Stimulated activated CD8-positive, alpha-beta memory T cell treated with anti-CD3 and anti-CD28 coated beads, Interleukin-15, amount 100 ng/mL, for 4 hours (primary cell): ENCODE measurements at regions not wholly inside any gene's neighbourhood (a gene's known extent, or its start where the extent isn't known, plus 50 kb on each side); places are given as distances from the start of the nearest gene placed in this dataset.

ENCODE experiments used
- DNase-seq, 2 donors: peaks; one replicate each; pipeline ENCODE4 v3.0.0-alpha.2; 2020; ENCODE audit warnings: low read depth in 2 of 2

GRCh38 chr6:104212977-104213668 lies 646.6 kb downstream of the HACE1 start:
- no peak for DNase-seq

GRCh38 chr6:104207635-104208034 lies 652.1 kb downstream of the HACE1 start:
- DNase-seq = no peak

GRCh38 chr6:104201557-104201956 lies 658.2 kb downstream of the HACE1 start:
- DNase-seq = no peak

DNA sequence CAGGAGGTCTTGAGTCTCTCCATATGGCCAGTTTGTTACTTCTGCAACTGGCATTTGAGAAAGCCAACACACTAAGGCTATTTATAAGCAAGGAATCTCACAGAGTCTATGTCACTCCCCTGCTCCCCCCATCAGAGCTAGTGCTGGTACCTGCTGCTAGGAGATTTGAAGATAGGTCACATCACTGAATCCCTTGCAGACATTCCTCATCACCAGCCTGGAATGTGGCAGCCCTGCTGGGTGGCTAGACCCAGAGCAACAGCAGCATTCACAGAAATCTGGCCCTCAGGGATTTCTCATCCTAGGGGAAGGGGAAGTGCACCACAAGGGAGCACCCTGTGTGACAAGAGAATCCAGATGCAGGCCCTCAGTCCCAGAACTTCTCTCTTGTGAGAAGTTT lies 672.1 kb downstream of the HACE1 start:
- no peak for DNase-seq

DNA sequence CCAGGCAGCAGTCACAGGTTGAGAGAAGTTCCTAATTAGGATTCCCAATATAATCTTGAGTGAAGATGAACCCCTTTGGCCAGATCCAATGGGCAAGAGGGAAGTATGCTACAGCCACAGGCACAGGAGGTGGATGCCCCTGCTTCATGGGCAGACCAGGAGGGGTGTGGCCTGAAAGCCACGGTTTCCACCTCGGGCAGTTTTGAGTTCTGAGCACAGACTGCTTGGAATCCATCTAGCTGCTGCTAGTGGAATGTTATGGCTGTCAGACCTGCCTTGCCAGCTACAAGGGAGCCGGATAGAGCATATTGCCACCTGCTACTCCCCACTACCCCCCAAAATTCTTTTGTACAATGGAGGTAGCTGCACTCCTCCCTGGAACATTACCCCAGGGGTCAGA lies 672.9 kb downstream of the HACE1 start:
- no peak for DNase-seq

GRCh38 chr6:104183816-104184435 lies 675.8 kb downstream of the HACE1 start:
- DNase-seq = no peak

DNA sequence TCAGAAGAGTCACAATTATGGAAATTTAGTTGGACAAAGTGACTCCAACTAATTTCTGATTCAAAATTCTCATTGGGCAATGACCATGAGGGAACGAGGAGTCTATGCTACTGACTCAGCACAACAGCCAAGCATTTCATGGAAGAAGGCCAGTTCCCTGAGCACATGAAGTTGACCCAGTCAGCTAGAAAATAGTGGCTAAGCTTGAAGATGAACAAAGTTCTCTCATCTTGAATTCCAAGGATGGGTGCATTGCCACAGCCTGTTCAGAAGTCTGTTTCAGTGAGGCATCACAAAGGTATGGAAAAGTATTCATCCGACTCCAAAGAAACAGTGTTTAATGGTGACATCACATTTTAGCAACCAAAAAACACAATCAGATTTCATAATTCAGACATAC lies 676.9 kb downstream of the HACE1 start:
- no peak for DNase-seq

DNA sequence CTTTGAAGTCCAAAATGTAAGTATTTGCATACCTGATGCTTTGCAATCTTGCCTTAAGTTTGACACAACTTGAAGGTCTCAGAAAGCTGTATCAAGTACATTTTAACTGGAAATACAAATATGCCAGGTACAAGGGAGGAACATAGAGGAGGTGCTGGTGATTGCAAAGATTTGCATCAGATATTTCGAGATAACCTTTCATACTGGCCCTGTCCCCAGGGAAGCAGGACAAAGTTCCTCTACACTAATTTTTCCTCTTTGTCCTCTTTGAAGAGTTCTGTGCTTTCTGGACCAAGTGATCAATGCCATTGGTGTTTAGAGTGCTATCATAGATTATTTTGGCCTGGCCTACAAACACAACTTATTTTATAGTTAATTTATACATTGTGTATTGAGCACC lies 686.1 kb downstream of the HACE1 start:
- DNase-seq = no peak

GRCh38 chr6:104170401-104170800 lies 689.3 kb downstream of the HACE1 start:
- DNase-seq = no peak

DNA sequence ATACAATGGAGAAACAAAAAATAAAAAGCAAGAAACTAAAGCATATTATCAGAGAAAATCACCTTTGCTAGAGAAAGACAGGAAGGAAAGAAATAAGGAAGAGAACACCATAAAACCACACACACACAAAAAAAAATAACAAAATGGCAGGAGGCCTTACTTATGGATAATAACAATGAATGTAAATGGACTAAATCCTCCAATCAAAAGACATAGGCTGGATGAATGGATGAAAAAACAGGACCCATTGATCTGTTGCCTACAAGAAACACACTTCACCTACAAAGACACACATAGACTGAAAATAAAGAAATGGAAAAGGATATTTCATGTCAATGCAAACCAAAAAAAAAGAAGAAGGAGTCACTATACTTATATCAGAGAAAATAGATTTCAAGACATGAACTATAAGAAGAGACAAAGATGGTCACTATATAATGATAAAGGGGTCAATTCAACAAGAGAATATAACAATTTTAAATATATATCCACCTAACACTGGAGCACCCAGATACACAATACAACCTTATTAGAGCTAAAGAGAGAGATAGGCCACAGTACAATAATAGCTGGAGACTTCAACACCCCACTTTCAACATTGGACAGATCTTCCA lies 693.6 kb downstream of the HACE1 start:
- DNase-seq = no peak

- no peak for DNase-seq
Observed at GRCh38 chr6:104162036-104162669, 697.6 kb downstream of the HACE1 start.

DNA sequence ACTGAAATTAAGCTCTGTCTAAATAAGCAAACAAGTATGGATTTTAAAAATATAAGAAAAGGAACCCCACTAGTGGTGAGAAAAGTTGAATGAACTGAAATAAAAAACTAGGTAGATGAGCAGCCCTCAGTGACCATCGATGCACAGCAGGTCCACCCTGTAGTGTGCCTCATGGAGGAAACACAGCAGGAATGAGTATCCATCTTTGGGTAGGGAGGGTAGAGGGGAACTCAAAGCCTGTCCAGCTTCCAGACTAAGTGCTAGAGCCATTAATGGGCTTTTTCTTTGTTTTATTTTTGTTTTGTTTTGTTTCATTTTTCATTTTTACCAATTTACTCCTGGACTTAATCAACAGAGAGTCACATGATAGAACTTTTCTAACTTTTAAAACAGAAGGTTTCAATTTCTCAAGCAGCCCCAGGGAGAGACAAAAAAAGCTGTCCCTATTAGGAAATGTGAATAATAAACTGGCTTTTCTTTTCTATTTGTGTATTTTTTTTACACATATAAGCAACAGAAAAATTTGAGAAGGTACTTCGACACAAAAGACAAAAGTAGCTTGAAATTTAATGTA lies 700.6 kb downstream of the HACE1 start:
- DNase-seq = no peak

DNA sequence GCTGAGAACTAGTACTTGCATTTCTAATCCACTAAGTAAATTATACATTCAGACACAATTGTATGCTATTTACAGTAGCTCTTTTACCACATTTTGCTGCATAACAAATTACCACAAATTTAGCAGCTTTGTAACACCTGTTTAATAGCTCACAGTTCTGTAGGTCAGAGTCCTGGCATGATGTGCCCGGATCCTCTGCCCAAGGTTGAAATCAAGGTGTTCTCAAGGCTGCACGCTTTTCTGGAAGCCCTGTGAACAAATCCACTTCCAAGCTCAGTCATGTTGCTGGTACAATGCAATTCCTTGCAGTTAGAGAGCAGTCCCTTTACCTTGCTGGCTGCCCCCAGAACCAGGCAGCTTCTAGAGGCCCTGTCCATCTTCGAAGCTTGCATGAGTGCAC lies 716.0 kb downstream of the HACE1 start:
- no peak for DNase-seq

DNA sequence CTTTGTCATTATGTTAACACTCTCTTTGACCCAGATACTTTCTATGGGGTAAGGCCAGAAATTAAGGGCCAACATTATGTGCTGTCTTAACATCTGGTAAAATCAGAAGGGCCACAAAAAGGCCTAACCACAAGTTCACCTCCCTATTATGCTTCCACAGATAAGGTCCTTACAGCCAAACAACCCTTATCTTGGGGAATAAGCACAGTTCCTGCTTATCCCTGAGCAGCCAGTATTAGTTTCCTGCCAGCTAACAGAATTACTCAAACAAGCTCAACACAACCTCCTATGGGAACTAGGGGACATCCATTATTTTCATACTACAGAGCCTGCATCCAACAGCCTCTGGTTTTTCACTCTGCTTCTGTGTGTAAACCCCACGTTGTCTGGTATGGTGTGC lies 724.8 kb downstream of the HACE1 start:
- no peak for DNase-seq

DNA sequence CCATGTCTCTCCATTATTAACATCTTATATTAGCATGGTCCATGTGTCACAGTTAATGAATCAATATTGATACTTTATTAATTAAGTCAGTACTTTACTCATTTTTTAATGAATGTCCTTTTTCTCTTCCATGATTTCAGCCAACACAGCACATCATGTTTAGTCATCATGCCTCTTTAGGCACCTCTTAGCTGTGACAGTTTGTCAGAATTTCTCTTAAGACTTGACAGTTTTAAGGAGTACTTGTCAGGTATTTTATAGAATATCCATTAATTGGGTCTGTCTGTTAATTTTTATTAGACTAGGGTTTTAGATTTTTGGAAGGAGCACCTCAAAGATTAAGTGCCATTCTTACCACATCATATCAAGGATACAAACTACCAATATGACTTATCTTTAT lies 729.4 kb downstream of the HACE1 start:
- no peak for DNase-seq

GRCh38 chr6:104126315-104127005 lies 733.3 kb downstream of the HACE1 start:
- DNase-seq = no peak

GRCh38 chr6:104123227-104123626 lies 736.5 kb downstream of the HACE1 start:
- no peak for DNase-seq

GRCh38 chr6:104118274-104118673 lies 741.4 kb downstream of the HACE1 start:
- no peak for DNase-seq

GRCh38 chr6:104109806-104110205 lies 749.9 kb downstream of the HACE1 start:
- DNase-seq = no peak

GRCh38 chr6:104108634-104109033 lies 751.1 kb downstream of the HACE1 start:
- no peak for DNase-seq

DNA sequence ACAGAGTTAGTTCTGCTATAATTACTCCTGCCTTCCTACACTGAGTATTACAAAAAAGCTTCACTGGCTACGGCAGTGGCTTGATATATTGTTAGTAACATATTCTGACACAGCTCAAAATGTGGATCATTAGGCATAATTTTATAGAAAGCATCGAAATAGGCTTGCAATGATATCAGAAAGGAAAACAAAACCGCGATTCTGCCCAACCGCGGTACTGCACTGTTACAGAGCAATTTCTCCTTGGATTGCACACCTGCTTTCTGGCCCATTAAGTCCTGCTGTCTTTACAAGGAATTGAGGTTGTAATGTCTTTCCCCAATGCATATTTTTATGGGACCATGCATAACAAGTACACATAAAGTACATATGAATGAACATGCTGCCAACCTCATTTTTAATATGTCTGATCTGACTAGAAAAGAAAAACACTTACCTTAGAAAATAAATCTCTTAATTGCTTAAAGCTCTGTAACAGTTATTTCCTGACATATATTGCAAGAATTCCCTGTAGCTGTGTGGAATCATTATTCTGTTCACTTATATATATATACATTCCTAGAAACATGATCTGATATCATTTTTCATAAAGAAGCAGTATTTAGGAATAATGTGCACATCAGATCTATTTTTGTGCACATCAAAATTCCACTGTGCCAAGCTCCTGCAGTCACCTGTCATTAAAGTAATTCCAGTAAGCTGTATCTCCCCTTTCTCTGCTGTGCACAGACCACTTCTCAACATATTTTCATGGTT lies 763.9 kb downstream of the HACE1 start:
- no peak for DNase-seq
